ENCODE measurements at regions not wholly inside any gene's neighbourhood (a gene's known extent, or its start where the extent isn't known, plus 50 kb on each side); places are given as distances from the start of the nearest gene placed in this dataset.

GRCh38 chr6:167714152-167714551 lies 112.6 kb upstream of the AFDN start:
- 44 to 52% (median 50%) methylated on average over 8 of the region's 8 CpGs for WGBS, 3 donors
- Histone ChIP-seq H3K4me1 (no peaks in the 10 kb centered on the region), H3K4me3 (no peak overlapping the region), H3K27me3 (ENCODE audit: insufficient read depth in 3 of 3, low read length in 2 of 3) (peaks cover 0 to 11% (median 5%) of the 10 kb centered on the region in 3 donors), H3K9me3 (no peaks in the 10 kb centered on the region), H3K36me3 (ENCODE audit: insufficient read depth in 1 of 2, low read depth in 1 of 2) (no peaks in the 10 kb centered on the region), H3K27ac (no peak overlapping the region)
- intact Hi-C loops (cut with DNase I), result no loop called here
- ATAC-seq (no peak), DNase-seq (no peak)
- TF ChIP-seq CTCF (IDR thresholded peaks at IDR 0.05), result no peak

GRCh38 chr6:167717455-167717854 lies 109.3 kb upstream of the AFDN start:
- H3K27me3 ChIP-seq (ENCODE audit: insufficient read depth in 3 of 3, low read length in 2 of 3), result peaks cover 0 to 21% (median 5%) of the 10 kb centered on the region in 3 donors
- no peak overlapping the region for H3K27ac ChIP-seq
- DNase-seq (no peak), ATAC-seq (no peak)
- TF ChIP-seq CTCF (IDR thresholded peaks at IDR 0.05), result no peak
- H3K4me1 ChIP-seq, result no peaks in the 10 kb centered on the region
- intact Hi-C loops (cut with DNase I), result no loop called here
- H3K36me3 ChIP-seq (ENCODE audit: insufficient read depth in 1 of 2, low read depth in 1 of 2), result no peaks in the 10 kb centered on the region
- no peaks in the 10 kb centered on the region for H3K9me3 ChIP-seq
- 94 to 96% (median 95%) methylated on average over 9 of the region's 9 CpGs for WGBS, 3 donors
- H3K4me3 ChIP-seq, result no peak overlapping the region

GRCh38 chr6:167717867-167718266 lies 108.8 kb upstream of the AFDN start:
- 95 to 98% (median 97%) methylated on average over 2 of the region's 2 CpGs for WGBS, 3 donors
- H3K36me3 ChIP-seq (ENCODE audit: insufficient read depth in 1 of 2, low read depth in 1 of 2), result no peaks in the 10 kb centered on the region
- no peaks in the 10 kb centered on the region for H3K9me3 ChIP-seq
- intact Hi-C loops (cut with DNase I), result no loop called here
- H3K27me3 ChIP-seq (ENCODE audit: insufficient read depth in 3 of 3, low read length in 2 of 3), result peaks cover 0 to 17% (median 5%) of the 10 kb centered on the region in 3 donors
- no peak overlapping the region for H3K4me3 ChIP-seq
- no peak for ATAC-seq
- no peak for DNase-seq
- H3K27ac ChIP-seq, result no peak overlapping the region
- TF ChIP-seq CTCF (IDR thresholded peaks at IDR 0.05), result no peak
- no peaks in the 10 kb centered on the region for H3K4me1 ChIP-seq

- Histone ChIP-seq H3K9me3 (no peaks in the 10 kb centered on the region), H3K27me3 (ENCODE audit: insufficient read depth in 3 of 3, low read length in 2 of 3) (peaks cover 0 to 10% (median 1%) of the 10 kb centered on the region in 3 donors), H3K4me1 (no peaks in the 10 kb centered on the region), H3K27ac (no peak overlapping the region), H3K4me3 (no peak overlapping the region), H3K36me3 (ENCODE audit: insufficient read depth in 1 of 2, low read depth in 1 of 2) (no peaks in the 10 kb centered on the region)
- TF ChIP-seq CTCF (IDR thresholded peaks at IDR 0.05), result no peak
- ATAC-seq (no peak), DNase-seq (no peak)
- WGBS, 3 donors, result 55 to 73% (median 65%) methylated on average over 23 of the region's 23 CpGs
- intact Hi-C loops (cut with DNase I), result no loop called here
Observed at GRCh38 chr6:167719920-167720319, 106.8 kb upstream of the AFDN start.
